GM13977 (cell line): ENCODE measurements at regions not wholly inside any gene's neighbourhood (a gene's known extent, or its start where the extent isn't known, plus 50 kb on each side); places are given as distances from the start of the nearest gene placed in this dataset.

ENCODE experiments used
- DNase-seq: peaks from one replicate; pipeline ENCODE4 v3.0.0; 2012; ENCODE audit warnings: low spot score
- CTCF ChIP-seq: IDR thresholded peaks from 2 replicates; pipeline ENCODE4 v1.5.1; 2012; ENCODE audit warnings: mild to moderate bottlenecking, control low read depth; ENCODE audit not compliant: insufficient read depth; ENCODE audit errors: extremely low read depth, missing control alignments
- in situ Hi-C: fragments of 300-500 bp; cut with MboI; formaldehyde crosslinking; loops from one replicate; pipeline ENCODE4 v1.12.0; 2022; ENCODE audit warnings: low sequenced_read_pairs, low pct_unique_long_range_greater_than_20kb, mixed read lengths, inconsistent platforms; ENCODE audit not compliant: unreplicated experiment

- DNase-seq: no peak
- TF ChIP-seq CTCF: no peak
- in situ Hi-C loops: no loop called here
These were observed 497.4 kb upstream of the RASGRP1 start for GRCh38 chr15:39061952-39062464.

- DNase-seq: no peak
- in situ Hi-C loops: no loop called here
- TF ChIP-seq CTCF: no peak
These were observed 502.1 kb upstream of the RASGRP1 start for GRCh38 chr15:39066677-39067076.

- TF ChIP-seq CTCF: no peak
- in situ Hi-C loops: no loop called here
- DNase-seq: no peak
These were observed 506.4 kb upstream of the THBS1 start for GRCh38 chr15:39074341-39074985.

- in situ Hi-C loops: no loop called here
- DNase-seq: no peak
- TF ChIP-seq CTCF: no peak
These were observed 505.6 kb upstream of the THBS1 start for GRCh38 chr15:39075311-39075710.

- in situ Hi-C loops: no loop called here
These were observed 505.0 kb upstream of the THBS1 start for GRCh38 chr15:39075756-39076341.

GRCh38 chr15:39078026-39078425, 502.9 kb upstream of the THBS1 start:
- no peak for DNase-seq
- TF ChIP-seq CTCF: no peak
- in situ Hi-C loops: no loop called here

More at GRCh38 chr15:39075756-39076341, 505.0 kb upstream of the THBS1 start:
- no peak for DNase-seq
- TF ChIP-seq CTCF: no peak
